HepG2 (cell line): ENCODE measurements at regions not wholly inside any gene's neighbourhood (a gene's known extent, or its start where the extent isn't known, plus 50 kb on each side); places are given as distances from the start of the nearest gene placed in this dataset.

Source experiments
- ATAC-seq: fragments of 200-7000 bp; cut with Tn5 transposase; 3 replicates; pipeline ENCODE4 v1.9.1; 2020; ENCODE audit warnings: mild to moderate bottlenecking, moderate library complexity
- BruUV-seq: library from RNA; stranded (reverse); fragments of 400-500 nt; replicated peaks from 2 replicates; lab custom pipeline; 2021; lab: Mats Ljungman, UMichigan
- CTCF ChIA-PET: fragments of 300-600 bp; formaldehyde crosslinking; extraction: SDS; loops from one replicate; lab custom pipeline; 2021; ENCODE audit warnings: low total read pairs, inconsistent platforms, low intra/inter-chr PET ratio; lab: Yijun Ruan, JAX
- POLR2A ChIA-PET: fragments of 350-600 bp; sonication (Branson Sonifier 250); formaldehyde crosslinking; loops from one replicate; lab custom pipeline; 2020; ENCODE audit warnings: antibody characterized with exemption, inconsistent platforms; lab: Yijun Ruan, JAX
- DNase-seq: peaks from one replicate; pipeline ENCODE4 v3.0.0-alpha.2; 2015; ENCODE audit warnings: low spot score
- FAIRE-seq: peaks from 3 replicates; lab custom pipeline; 2011; peaks lifted over from hg19 to GRCh38; lab: Jason Lieb, UNC
- H2AFZ ChIP-seq: one replicate; pipeline ENCODE4 v1.6.1; 2011; ENCODE audit warnings: low read length, inconsistent platforms
- H3K27ac ChIP-seq: fragments of 300-600 bp; 3 replicates; pipeline ENCODE4 v1.8.0; 2011; ENCODE audit warnings: mixed run types, mild to moderate bottlenecking, mixed read lengths, low read length, inconsistent platforms; ENCODE audit not compliant: insufficient read depth; ENCODE audit errors: extremely low read length
- H3K27me3 ChIP-seq, 2 experiments: fragments of 200-600 bp in 1 of 2; 2 replicates in 1 of 2; 3 replicates in 1 of 2; pipeline versions ENCODE4 v1.6.0 to v1.8.0; 2011; ENCODE audit warnings: low read length in 2 of 2, mild to moderate bottlenecking in 2 of 2, moderate library complexity in 2 of 2, inconsistent platforms in 1 of 2; ENCODE audit not compliant: insufficient read depth in 2 of 2, control insufficient read depth in 1 of 2
- H3K36me3 ChIP-seq, 2 experiments: fragments of 200-600 bp in 1 of 2; replicated peaks in 1 of 2; 2 replicates in 1 of 2; 3 replicates in 1 of 2; pipeline versions ENCODE4 v1.5.1 to v1.8.0; 2011; ENCODE audit warnings: low read length in 2 of 2, inconsistent platforms in 1 of 2; ENCODE audit not compliant: insufficient read depth in 2 of 2, control insufficient read depth in 1 of 2
- H3K4me1 ChIP-seq: 2 replicates; pipeline ENCODE4 v1.5.1; 2012; ENCODE audit warnings: low read length, inconsistent platforms; ENCODE audit not compliant: insufficient read depth
- H3K4me2 ChIP-seq: 2 replicates; pipeline ENCODE4 v1.6.0; 2011; ENCODE audit warnings: low read depth, low read length, inconsistent platforms
- H3K4me3 ChIP-seq, 3 experiments: fragments of 200-600 bp in 1 of 3; sonication (generic), shearing (Covaris generic) in 1 of 3; replicated peaks in 1 of 3; 2 replicates each; pipeline ENCODE4 v1.5.1; 2011 to 2016; ENCODE audit warnings: low read length in 3 of 3, inconsistent platforms in 2 of 3, low read depth in 2 of 3, mild to moderate bottlenecking in 2 of 3, control low read depth in 1 of 3, mixed read lengths in 1 of 3; ENCODE audit not compliant: insufficient read depth in 1 of 3
- H3K79me2 ChIP-seq: one replicate; pipeline ENCODE4 v1.6.1; 2011; ENCODE audit warnings: low read length, inconsistent platforms; ENCODE audit not compliant: insufficient read depth
- H3K9ac ChIP-seq: 2 replicates; pipeline ENCODE4 v1.6.0; 2011; ENCODE audit warnings: mild to moderate bottlenecking, low read depth, low read length, inconsistent platforms; ENCODE audit not compliant: insufficient read depth
- H3K9me3 ChIP-seq: 2 replicates; pipeline ENCODE4 v1.5.1; 2012; ENCODE audit warnings: mild to moderate bottlenecking, low read length
- H4K20me1 ChIP-seq: 2 replicates; pipeline ENCODE4 v1.6.0; 2011; ENCODE audit warnings: inconsistent platforms, mild to moderate bottlenecking, low read length, moderate library complexity; ENCODE audit not compliant: insufficient read depth
- AHDC1 ChIP-seq: sonication (generic); formaldehyde crosslinking; IDR thresholded peaks from 2 replicates; pipeline ENCODE4 v1.5.1; 2020; ENCODE audit warnings: mild to moderate bottlenecking, missing genetic modification reagents, borderline replicate concordance
- CAMTA2 ChIP-seq: sonication (generic); formaldehyde crosslinking; IDR thresholded peaks from 2 replicates; pipeline ENCODE4 v1.4.0; 2020; ENCODE audit warnings: mild to moderate bottlenecking, missing genetic modification reagents, borderline replicate concordance
- CHD4 ChIP-seq: fragments of 200-600 bp; sonication (generic); IDR thresholded peaks from 2 replicates; pipeline ENCODE4 v1.7.0; 2017; ENCODE audit warnings: mild to moderate bottlenecking, low read length, borderline replicate concordance
- MZF1 ChIP-seq: sonication (generic); formaldehyde crosslinking; IDR thresholded peaks from 2 replicates; pipeline ENCODE4 v1.8.1; 2023; ENCODE audit warnings: mild to moderate bottlenecking, missing genetic modification reagents, borderline replicate concordance
- PAXIP1 ChIP-seq: sonication (generic); formaldehyde crosslinking; conservative IDR thresholded peaks from 2 replicates; pipeline ENCODE4 v1.4.0; 2020; ENCODE audit warnings: mild to moderate bottlenecking, missing genetic modification reagents, moderate library complexity
- TCF7L2 ChIP-seq: IDR thresholded peaks from 2 replicates; pipeline ENCODE4 v1.6.1; 2011; ENCODE audit warnings: mild to moderate bottlenecking, low read depth, low read length, moderate library complexity
- ZMAT3 ChIP-seq: sonication (generic); formaldehyde crosslinking; conservative IDR thresholded peaks from 2 replicates; pipeline ENCODE4 v1.7.0; 2021; ENCODE audit warnings: missing genetic modification reagents
- ZNF430 ChIP-seq: sonication (generic); formaldehyde crosslinking; IDR thresholded peaks from 2 replicates; pipeline ENCODE4 v1.9.0; 2021; ENCODE audit warnings: mild to moderate bottlenecking, missing genetic modification reagents
- WGBS: methylation state at CpG from one replicate; pipeline ENCODE4 v1.1.6; 2017; ENCODE audit warnings: low lambda C conversion rate; 5-methylcytosine and 5-hydroxymethylcytosine counted together
- in situ Hi-C: cut with HindIII; loops from 2 replicates; pipeline ENCODE4 v1.10.0; 2017; ENCODE audit warnings: low pct_unique_long_range_greater_than_20kb; ENCODE audit not compliant: extremely low pct_ligation_motif_present
- intact Hi-C: fragments of 100-400 bp; cut with micrococcal nuclease; formaldehyde crosslinking; loops from one replicate; pipeline ENCODE4 v1.10.0; 2022; ENCODE audit not compliant: unreplicated experiment

- TF ChIP-seq PAXIP1 (CRISPR knock-in tag) (no peak), CHD4 (no peak), AHDC1 (no peak), ZMAT3 (no peak), TCF7L2 (no peak), MZF1 (CRISPR knock-in tag) (no peak), CAMTA2 (CRISPR knock-in tag) (no peak), ZNF430 (CRISPR knock-in tag) (no peak)
- TF ChIP-seq, all 625 proteins: peak for 0
- no TSS peak for BruUV-seq
- no peaks in the 10 kb centered on the region for H3K36me3 ChIP-seq
- no peak overlapping the region for H3K27ac ChIP-seq
- peaks cover 1 to 28% of the 10 kb centered on the region in 2 experiments; a peak in 3 of 5 replicates for H3K27me3 ChIP-seq
- no peaks in the 10 kb centered on the region for H3K79me2 ChIP-seq
- in situ Hi-C loops (no loop called here), intact Hi-C loops (loop anchor here (10.0 kb wide), 1 partner anchor 94 kb away; no protein-coding TSS in a partner anchor)
- ChIA-PET CTCF (no interaction called here), POLR2A (no interaction called here)
- no peaks in the 10 kb centered on the region for H3K9me3 ChIP-seq
- no peak for ATAC-seq
- H3K9ac ChIP-seq, result no peak overlapping the region
- H3K4me3 ChIP-seq, result no peak overlapping the region
- FAIRE-seq, result no peak
- 33% methylated on average over 2 of the region's 2 CpGs for WGBS
- H2AFZ ChIP-seq, result no peak overlapping the region
- peaks cover 28% of the 10 kb centered on the region for H3K4me1 ChIP-seq
- H3K4me2 ChIP-seq, result no peak overlapping the region
- H4K20me1 ChIP-seq, result no peaks in the 10 kb centered on the region
- no peak for DNase-seq
Observed at GRCh38 chr9:129250786-129251185, 72.7 kb upstream of the IER5L start.
